Lower leg skin (tissue), 3 donors: ENCODE measurements at regions not wholly inside any gene's neighbourhood (a gene's known extent, or its start where the extent isn't known, plus 50 kb on each side); places are given as distances from the start of the nearest gene placed in this dataset.
"Not testable (repeated sequence)": the region's sequence is repeated elsewhere in the genome, so short reads cannot be mapped to it uniquely, and the experiment has no call there.

Experiments
- CTCF ChIP-seq, 3 donors: fragments of 450-650 bp; IDR thresholded peaks; one replicate each; pipeline ENCODE4 v1.5.1; 2016; ENCODE audit warnings: antibody characterized with exemption in 3 of 3, mild to moderate bottlenecking in 3 of 3, moderate library complexity in 2 of 3
- POLR2A ChIP-seq, 2 donors: fragments of 450-650 bp; IDR thresholded peaks; one replicate each; pipeline ENCODE4 v1.6.1; 2016 to 2017; ENCODE audit warnings: antibody characterized with exemption in 2 of 2, mild to moderate bottlenecking in 1 of 2, moderate library complexity in 1 of 2

GRCh38 chr16:5203675-5204074 lies 106.1 kb upstream of the EEF2KMT start:
- not testable (repeated sequence) for TF ChIP-seq CTCF, POLR2A (IDR thresholded peaks at IDR 0.05)
